HepG2 (cell line): ENCODE measurements at regions not wholly inside any gene's neighbourhood (a gene's known extent, or its start where the extent isn't known, plus 50 kb on each side); places are given as distances from the start of the nearest gene placed in this dataset.

ENCODE experiments used
- ATAC-seq: fragments of 200-7000 bp; cut with Tn5 transposase; 3 replicates; pipeline ENCODE4 v1.9.1; 2020; ENCODE audit warnings: mild to moderate bottlenecking, moderate library complexity
- BruUV-seq: library from RNA; stranded (reverse); fragments of 400-500 nt; replicated peaks from 2 replicates; lab custom pipeline; 2021; lab: Mats Ljungman, UMichigan
- CTCF ChIA-PET: fragments of 300-600 bp; formaldehyde crosslinking; extraction: SDS; loops from one replicate; lab custom pipeline; 2021; ENCODE audit warnings: low total read pairs, inconsistent platforms, low intra/inter-chr PET ratio; lab: Yijun Ruan, JAX
- POLR2A ChIA-PET: fragments of 350-600 bp; sonication (Branson Sonifier 250); formaldehyde crosslinking; loops from one replicate; lab custom pipeline; 2020; ENCODE audit warnings: antibody characterized with exemption, inconsistent platforms; lab: Yijun Ruan, JAX
- DNase-seq: peaks from one replicate; pipeline ENCODE4 v3.0.0-alpha.2; 2015; ENCODE audit warnings: low spot score
- FAIRE-seq: peaks from 3 replicates; lab custom pipeline; 2011; peaks lifted over from hg19 to GRCh38; lab: Jason Lieb, UNC
- H2AFZ ChIP-seq: one replicate; pipeline ENCODE4 v1.6.1; 2011; ENCODE audit warnings: low read length, inconsistent platforms
- H3K27ac ChIP-seq: fragments of 300-600 bp; 3 replicates; pipeline ENCODE4 v1.8.0; 2011; ENCODE audit warnings: mixed run types, mild to moderate bottlenecking, mixed read lengths, low read length, inconsistent platforms; ENCODE audit not compliant: insufficient read depth; ENCODE audit errors: extremely low read length
- H3K27me3 ChIP-seq, 2 experiments: fragments of 200-600 bp in 1 of 2; 2 replicates in 1 of 2; 3 replicates in 1 of 2; pipeline versions ENCODE4 v1.6.0 to v1.8.0; 2011; ENCODE audit warnings: low read length in 2 of 2, mild to moderate bottlenecking in 2 of 2, moderate library complexity in 2 of 2, inconsistent platforms in 1 of 2; ENCODE audit not compliant: insufficient read depth in 2 of 2, control insufficient read depth in 1 of 2
- H3K36me3 ChIP-seq, 2 experiments: fragments of 200-600 bp in 1 of 2; replicated peaks in 1 of 2; 2 replicates in 1 of 2; 3 replicates in 1 of 2; pipeline versions ENCODE4 v1.5.1 to v1.8.0; 2011; ENCODE audit warnings: low read length in 2 of 2, inconsistent platforms in 1 of 2; ENCODE audit not compliant: insufficient read depth in 2 of 2, control insufficient read depth in 1 of 2
- H3K4me1 ChIP-seq: 2 replicates; pipeline ENCODE4 v1.5.1; 2012; ENCODE audit warnings: low read length, inconsistent platforms; ENCODE audit not compliant: insufficient read depth
- H3K4me2 ChIP-seq: 2 replicates; pipeline ENCODE4 v1.6.0; 2011; ENCODE audit warnings: low read depth, low read length, inconsistent platforms
- H3K4me3 ChIP-seq, 3 experiments: fragments of 200-600 bp in 1 of 3; sonication (generic), shearing (Covaris generic) in 1 of 3; replicated peaks in 1 of 3; 2 replicates each; pipeline ENCODE4 v1.5.1; 2011 to 2016; ENCODE audit warnings: low read length in 3 of 3, inconsistent platforms in 2 of 3, low read depth in 2 of 3, mild to moderate bottlenecking in 2 of 3, control low read depth in 1 of 3, mixed read lengths in 1 of 3; ENCODE audit not compliant: insufficient read depth in 1 of 3
- H3K79me2 ChIP-seq: one replicate; pipeline ENCODE4 v1.6.1; 2011; ENCODE audit warnings: low read length, inconsistent platforms; ENCODE audit not compliant: insufficient read depth
- H3K9ac ChIP-seq: 2 replicates; pipeline ENCODE4 v1.6.0; 2011; ENCODE audit warnings: mild to moderate bottlenecking, low read depth, low read length, inconsistent platforms; ENCODE audit not compliant: insufficient read depth
- H3K9me3 ChIP-seq: 2 replicates; pipeline ENCODE4 v1.5.1; 2012; ENCODE audit warnings: mild to moderate bottlenecking, low read length
- H4K20me1 ChIP-seq: 2 replicates; pipeline ENCODE4 v1.6.0; 2011; ENCODE audit warnings: inconsistent platforms, mild to moderate bottlenecking, low read length, moderate library complexity; ENCODE audit not compliant: insufficient read depth
- MED13 ChIP-seq: sonication (generic); formaldehyde crosslinking; IDR thresholded peaks from 2 replicates; pipeline ENCODE4 v1.5.0; 2020; ENCODE audit warnings: missing genetic modification reagents
- SOX5 ChIP-seq: IDR thresholded peaks from 2 replicates; pipeline ENCODE4 v1.6.1; 2016; ENCODE audit warnings: borderline replicate concordance
- ZNF703 ChIP-seq: sonication (generic); formaldehyde crosslinking; IDR thresholded peaks from 2 replicates; pipeline ENCODE4 v1.5.1; 2020; ENCODE audit warnings: missing genetic modification reagents, mild to moderate bottlenecking, moderate library complexity, borderline replicate concordance
- ZNF773 ChIP-seq: sonication (generic); formaldehyde crosslinking; IDR thresholded peaks from 2 replicates; pipeline ENCODE4 v1.4.0; 2020; ENCODE audit warnings: missing genetic modification reagents, borderline replicate concordance
- ZUFSP ChIP-seq: sonication (generic); formaldehyde crosslinking; IDR thresholded peaks from 2 replicates; pipeline ENCODE4 v1.9.0; 2021; ENCODE audit warnings: missing genetic modification reagents, mild to moderate bottlenecking, borderline replicate concordance
- WGBS: methylation state at CpG from one replicate; pipeline ENCODE4 v1.1.6; 2017; ENCODE audit warnings: low lambda C conversion rate; 5-methylcytosine and 5-hydroxymethylcytosine counted together
- in situ Hi-C: cut with HindIII; loops from 2 replicates; pipeline ENCODE4 v1.10.0; 2017; ENCODE audit warnings: low pct_unique_long_range_greater_than_20kb; ENCODE audit not compliant: extremely low pct_ligation_motif_present
- intact Hi-C: fragments of 100-400 bp; cut with micrococcal nuclease; formaldehyde crosslinking; loops from one replicate; pipeline ENCODE4 v1.10.0; 2022; ENCODE audit not compliant: unreplicated experiment
- TF ChIP-seq, protein P1 (sequence below), 2 experiments: fragments of 450-650 bp in 1 of 2; sonication (generic) in 1 of 2; formaldehyde crosslinking in 1 of 2; IDR thresholded peaks; 2 replicates each; pipeline versions ENCODE4 v1.6.1 to v1.8.0; 2016 to 2022; ENCODE audit warnings: antibody characterized with exemption in 1 of 2, mild to moderate bottlenecking in 1 of 2, missing genetic modification reagents in 1 of 2
- TF ChIP-seq, protein P2 (sequence below): sonication (generic); formaldehyde crosslinking; IDR thresholded peaks from 2 replicates; pipeline ENCODE4 v1.8.0; 2022; ENCODE audit warnings: mild to moderate bottlenecking, missing genetic modification reagents; ENCODE audit not compliant: insufficient replicate concordance

- Histone ChIP-seq H3K36me3 (no peaks in the 10 kb centered on the region), H3K27ac (no peak overlapping the region), H3K4me2 (no peak overlapping the region), H3K27me3 (no peaks in the 10 kb centered on the region), H3K4me3 (no peak overlapping the region), H3K4me1 (peaks cover 8% of the 10 kb centered on the region; the same call in 1 of the 2 replicates), H3K79me2 (no peaks in the 10 kb centered on the region), H2AFZ (no peak overlapping the region), H3K9ac (no peak overlapping the region), H3K9me3 (no peaks in the 10 kb centered on the region), H4K20me1 (no peaks in the 10 kb centered on the region)
- TF ChIP-seq ZNF703 (CRISPR knock-in tag) = no peak
- TF ChIP-seq ZNF773 = no peak
- TF ChIP-seq ZUFSP (CRISPR knock-in tag) = no peak
- TF ChIP-seq, protein P1, sequence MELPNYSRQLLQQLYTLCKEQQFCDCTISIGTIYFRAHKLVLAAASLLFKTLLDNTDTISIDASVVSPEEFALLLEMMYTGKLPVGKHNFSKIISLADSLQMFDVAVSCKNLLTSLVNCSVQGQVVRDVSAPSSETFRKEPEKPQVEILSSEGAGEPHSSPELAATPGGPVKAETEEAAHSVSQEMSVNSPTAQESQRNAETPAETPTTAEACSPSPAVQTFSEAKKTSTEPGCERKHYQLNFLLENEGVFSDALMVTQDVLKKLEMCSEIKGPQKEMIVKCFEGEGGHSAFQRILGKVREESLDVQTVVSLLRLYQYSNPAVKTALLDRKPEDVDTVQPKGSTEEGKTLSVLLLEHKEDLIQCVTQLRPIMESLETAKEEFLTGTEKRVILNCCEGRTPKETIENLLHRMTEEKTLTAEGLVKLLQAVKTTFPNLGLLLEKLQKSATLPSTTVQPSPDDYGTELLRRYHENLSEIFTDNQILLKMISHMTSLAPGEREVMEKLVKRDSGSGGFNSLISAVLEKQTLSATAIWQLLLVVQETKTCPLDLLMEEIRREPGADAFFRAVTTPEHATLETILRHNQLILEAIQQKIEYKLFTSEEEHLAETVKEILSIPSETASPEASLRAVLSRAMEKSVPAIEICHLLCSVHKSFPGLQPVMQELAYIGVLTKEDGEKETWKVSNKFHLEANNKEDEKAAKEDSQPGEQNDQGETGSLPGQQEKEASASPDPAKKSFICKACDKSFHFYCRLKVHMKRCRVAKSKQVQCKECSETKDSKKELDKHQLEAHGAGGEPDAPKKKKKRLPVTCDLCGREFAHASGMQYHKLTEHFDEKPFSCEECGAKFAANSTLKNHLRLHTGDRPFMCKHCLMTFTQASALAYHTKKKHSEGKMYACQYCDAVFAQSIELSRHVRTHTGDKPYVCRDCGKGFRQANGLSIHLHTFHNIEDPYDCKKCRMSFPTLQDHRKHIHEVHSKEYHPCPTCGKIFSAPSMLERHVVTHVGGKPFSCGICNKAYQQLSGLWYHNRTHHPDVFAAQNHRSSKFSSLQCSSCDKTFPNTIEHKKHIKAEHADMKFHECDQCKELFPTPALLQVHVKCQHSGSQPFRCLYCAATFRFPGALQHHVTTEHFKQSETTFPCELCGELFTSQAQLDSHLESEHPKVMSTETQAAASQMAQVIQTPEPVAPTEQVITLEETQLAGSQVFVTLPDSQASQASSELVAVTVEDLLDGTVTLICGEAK (IDR thresholded peaks at IDR 0.05) = no peak
- TF ChIP-seq, protein P1 (CRISPR knock-in tag; IDR thresholded peaks at IDR 0.05) = no peak
- TF ChIP-seq SOX5 (CRISPR knock-in tag) = no peak
- TF ChIP-seq MED13 (CRISPR knock-in tag) = no peak
- TF ChIP-seq, protein P2, sequence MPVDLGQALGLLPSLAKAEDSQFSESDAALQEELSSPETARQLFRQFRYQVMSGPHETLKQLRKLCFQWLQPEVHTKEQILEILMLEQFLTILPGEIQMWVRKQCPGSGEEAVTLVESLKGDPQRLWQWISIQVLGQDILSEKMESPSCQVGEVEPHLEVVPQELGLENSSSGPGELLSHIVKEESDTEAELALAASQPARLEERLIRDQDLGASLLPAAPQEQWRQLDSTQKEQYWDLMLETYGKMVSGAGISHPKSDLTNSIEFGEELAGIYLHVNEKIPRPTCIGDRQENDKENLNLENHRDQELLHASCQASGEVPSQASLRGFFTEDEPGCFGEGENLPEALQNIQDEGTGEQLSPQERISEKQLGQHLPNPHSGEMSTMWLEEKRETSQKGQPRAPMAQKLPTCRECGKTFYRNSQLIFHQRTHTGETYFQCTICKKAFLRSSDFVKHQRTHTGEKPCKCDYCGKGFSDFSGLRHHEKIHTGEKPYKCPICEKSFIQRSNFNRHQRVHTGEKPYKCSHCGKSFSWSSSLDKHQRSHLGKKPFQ = no peak
- BruUV-seq = no TSS peak
- DNase-seq (no peak), ATAC-seq (no peak), FAIRE-seq (no peak)
- 34% methylated on average over 3 of the region's 3 CpGs for WGBS
- in situ Hi-C loops = no loop called here
- CTCF ChIA-PET = no interaction called here
- POLR2A ChIA-PET = no interaction called here
- intact Hi-C loops = no loop called here
Measured at GRCh38 chr12:19048943-19049342, 80.6 kb upstream of the PLEKHA5 start.
